DND-41 (cell line): ENCODE measurements at regions not wholly inside any gene's neighbourhood (a gene's known extent, or its start where the extent isn't known, plus 50 kb on each side); places are given as distances from the start of the nearest gene placed in this dataset.

Experiments
- ATAC-seq: fragments of 200-7000 bp; cut with Tn5 transposase; 3 replicates; pipeline ENCODE4 v1.9.1; 2021; ENCODE audit warnings: low read depth; ENCODE audit not compliant: insufficient read depth
- DNase-seq: peaks from one replicate; pipeline ENCODE4 v3.0.0-alpha.2; 2020
- H2AFZ ChIP-seq: 2 replicates; pipeline ENCODE4 v1.6.0; 2012; ENCODE audit warnings: low read depth, low read length
- H3K27ac ChIP-seq: 2 replicates; pipeline ENCODE4 v1.5.1; 2012; ENCODE audit warnings: low read length, inconsistent platforms
- H3K27me3 ChIP-seq: fragments of 200-600 bp; sonication (generic); 2 replicates; pipeline ENCODE4 v1.6.0; 2012; ENCODE audit warnings: low read length, mild to moderate bottlenecking, inconsistent platforms; ENCODE audit not compliant: insufficient read depth, poor library complexity
- H3K36me3 ChIP-seq: 2 replicates; pipeline ENCODE4 v1.5.1; 2012; ENCODE audit warnings: low read length, inconsistent platforms; ENCODE audit not compliant: insufficient read depth
- H3K4me1 ChIP-seq: 2 replicates; pipeline ENCODE4 v1.5.1; 2012; ENCODE audit warnings: mild to moderate bottlenecking, low read length; ENCODE audit not compliant: insufficient read depth
- H3K4me2 ChIP-seq: 2 replicates; pipeline ENCODE4 v1.6.0; 2012; ENCODE audit warnings: mild to moderate bottlenecking, moderate library complexity, low read length, inconsistent platforms; ENCODE audit not compliant: insufficient read depth
- H3K4me3 ChIP-seq, 2 experiments: fragments of 200-600 bp in 1 of 2; shearing (Covaris generic) in 1 of 2; 2 replicates each; pipeline ENCODE4 v1.5.1; 2012 to 2016; ENCODE audit warnings: inconsistent platforms in 2 of 2, low read length in 2 of 2, mild to moderate bottlenecking in 2 of 2, low read depth in 1 of 2, moderate library complexity in 1 of 2
- H3K79me2 ChIP-seq: 2 replicates; pipeline ENCODE4 v1.6.0; 2012; ENCODE audit warnings: low read length, inconsistent platforms; ENCODE audit not compliant: insufficient read depth
- H3K9ac ChIP-seq: 2 replicates; pipeline ENCODE4 v1.6.0; 2012; ENCODE audit warnings: low read depth, mild to moderate bottlenecking, inconsistent platforms, low read length, moderate library complexity
- H3K9me3 ChIP-seq: 2 replicates; pipeline ENCODE4 v1.5.1; 2012; ENCODE audit warnings: low read length, moderate library complexity, mild to moderate bottlenecking, inconsistent platforms; ENCODE audit not compliant: insufficient read depth, severe bottlenecking
- H4K20me1 ChIP-seq: 2 replicates; pipeline ENCODE4 v1.6.0; 2012; ENCODE audit warnings: low read length; ENCODE audit not compliant: insufficient read depth
- CTCF ChIP-seq: IDR thresholded peaks from 2 replicates; pipeline ENCODE4 v1.5.1; 2012; ENCODE audit warnings: borderline replicate concordance, low read length, moderate library complexity, mild to moderate bottlenecking; ENCODE audit not compliant: poor library complexity, severe bottlenecking; ENCODE audit errors: extremely low read depth
- EZH2 ChIP-seq: IDR thresholded peaks from 3 replicates; pipeline ENCODE4 v1.6.1; 2012; ENCODE audit warnings: borderline replicate concordance, low read depth, mild to moderate bottlenecking, moderate library complexity, low read length, inconsistent platforms; ENCODE audit not compliant: severe bottlenecking

- no peaks in the 10 kb centered on the region for H3K36me3 ChIP-seq
- H3K4me3 ChIP-seq = no peak overlapping the region
- no peak overlapping the region for H3K27ac ChIP-seq
- H3K9me3 ChIP-seq = no peaks in the 10 kb centered on the region
- no peaks in the 10 kb centered on the region for H3K79me2 ChIP-seq
- TF ChIP-seq EZH2 = no peak
- H2AFZ ChIP-seq = no peak overlapping the region
- no peak for DNase-seq
- H3K4me1 ChIP-seq = peaks cover 16% of the 10 kb centered on the region
- no peak for ATAC-seq
- H3K4me2 ChIP-seq = no peak overlapping the region
- H3K9ac ChIP-seq = no peak overlapping the region
- no peaks in the 10 kb centered on the region for H3K27me3 ChIP-seq
- H4K20me1 ChIP-seq = no peaks in the 10 kb centered on the region
Measured at GRCh38 chr3:194279701-194280360, 71.3 kb downstream of the CPN2 start.

GRCh38 chr3:194280777-194281176 lies 70.4 kb downstream of the CPN2 start:
- H3K4me2 ChIP-seq = no peak overlapping the region
- no peak overlapping the region for H3K9ac ChIP-seq
- H3K9me3 ChIP-seq = no peaks in the 10 kb centered on the region
- DNase-seq = no peak
- H4K20me1 ChIP-seq = no peaks in the 10 kb centered on the region
- H3K4me1 ChIP-seq = peaks cover 16% of the 10 kb centered on the region
- H3K27ac ChIP-seq = no peak overlapping the region
- TF ChIP-seq CTCF (no peak), EZH2 (no peak)
- no peaks in the 10 kb centered on the region for H3K79me2 ChIP-seq
- no peak for ATAC-seq
- no peaks in the 10 kb centered on the region for H3K36me3 ChIP-seq
- H3K27me3 ChIP-seq = no peaks in the 10 kb centered on the region
- H3K4me3 ChIP-seq = no peak overlapping the region
- H2AFZ ChIP-seq = no peak overlapping the region

GRCh38 chr3:194281306-194281705 lies 69.8 kb downstream of the CPN2 start:
- no peaks in the 10 kb centered on the region for H3K27me3 ChIP-seq
- H3K4me2 ChIP-seq = no peak overlapping the region
- no peak overlapping the region for H3K27ac ChIP-seq
- peaks cover 16% of the 10 kb centered on the region for H3K4me1 ChIP-seq
- no peak for DNase-seq
- no peaks in the 10 kb centered on the region for H3K9me3 ChIP-seq
- no peak overlapping the region for H3K4me3 ChIP-seq
- no peaks in the 10 kb centered on the region for H4K20me1 ChIP-seq
- no peak overlapping the region for H3K9ac ChIP-seq
- no peak for TF ChIP-seq CTCF
- no peak for TF ChIP-seq EZH2
- H3K36me3 ChIP-seq = no peaks in the 10 kb centered on the region
- no peaks in the 10 kb centered on the region for H3K79me2 ChIP-seq
- ATAC-seq = no peak
- H2AFZ ChIP-seq = no peak overlapping the region

GRCh38 chr3:194281766-194282165 lies 69.4 kb downstream of the CPN2 start:
- Histone ChIP-seq H3K27ac (no peak overlapping the region), H3K4me2 (no peak overlapping the region), H3K79me2 (no peaks in the 10 kb centered on the region), H3K36me3 (no peaks in the 10 kb centered on the region), H2AFZ (no peak overlapping the region), H3K4me3 (no peak overlapping the region), H3K9me3 (no peaks in the 10 kb centered on the region), H3K4me1 (peaks cover 16% of the 10 kb centered on the region), H4K20me1 (no peaks in the 10 kb centered on the region), H3K27me3 (no peaks in the 10 kb centered on the region), H3K9ac (no peak overlapping the region)
- ATAC-seq = no peak
- no peak for DNase-seq
- no peak for TF ChIP-seq CTCF
- TF ChIP-seq EZH2 = no peak
